Activated naive CD8-positive, alpha-beta T cell treated with anti-CD3 and anti-CD28 coated beads, Interleukin-2, amount 10 ng/mL, durations not matched to agents 7 days and 5 days (primary cell): ENCODE measurements at regions not wholly inside any gene's neighbourhood (a gene's known extent, or its start where the extent isn't known, plus 50 kb on each side); places are given as distances from the start of the nearest gene placed in this dataset.
"Not testable (repeated sequence)": the region's sequence is repeated elsewhere in the genome, so short reads cannot be mapped to it uniquely, and the experiment has no call there.

Source experiments
- ATAC-seq: fragments of 150-1000 bp; cut with Tn5 transposase; one replicate; pipeline ENCODE4 v1.10.0; 2021; ENCODE audit warnings: low read depth, moderate library complexity
- POLR2A ChIA-PET: fragments of 350-600 bp; sonication (Branson Sonifier 250); formaldehyde crosslinking; loops from one replicate; lab custom pipeline; 2021; ENCODE audit warnings: antibody characterized with exemption; lab: Charles Lee
- DNase-seq: peaks from one replicate; pipeline ENCODE4 v3.0.0; 2021
- H3K27ac Mint-ChIP-seq: one replicate; pipeline ENCODE4 v1.8.0; 2022; ENCODE audit warnings: mild to moderate bottlenecking, mixed read lengths
- H3K27me3 Mint-ChIP-seq: one replicate; pipeline ENCODE4 v1.8.0; 2022; ENCODE audit warnings: mild to moderate bottlenecking, moderate library complexity, mixed read lengths
- H3K36me3 Mint-ChIP-seq: one replicate; pipeline ENCODE4 v1.8.0; 2021; ENCODE audit warnings: mild to moderate bottlenecking, mixed read lengths
- H3K4me1 Mint-ChIP-seq: one replicate; pipeline ENCODE4 v1.8.0; 2021; ENCODE audit warnings: mixed read lengths
- H3K4me3 Mint-ChIP-seq: one replicate; pipeline ENCODE4 v1.8.0; 2022; ENCODE audit warnings: mild to moderate bottlenecking, moderate library complexity, mixed read lengths
- H3K9me3 Mint-ChIP-seq: one replicate; pipeline ENCODE4 v1.8.0; 2021; ENCODE audit warnings: mixed read lengths

GRCh38 chr16:26605626-26606271, 461.0 kb upstream of the C16orf82 start:
- POLR2A ChIA-PET, result interaction anchor here (1.2 kb wide), 1 partner anchor 8 kb away, joined by 4 read pairs; no protein-coding TSS in a partner anchor
- Mint-ChIP-seq H3K27me3 (no peaks in the 10 kb centered on the region), H3K27ac (peak overlapping the region; percentile 66), H3K4me1 (peaks cover 31% of the 10 kb centered on the region), H3K36me3 (peaks cover 11% of the 10 kb centered on the region), H3K4me3 (no peak overlapping the region), H3K9me3 (peaks cover 9% of the 10 kb centered on the region)
- DNase-seq (no peak), ATAC-seq (peak; percentile 51)

GRCh38 chr16:26606381-26607150, 460.2 kb upstream of the C16orf82 start:
- no peak for DNase-seq
- Mint-ChIP-seq H3K36me3 (peaks cover 10% of the 10 kb centered on the region), H3K4me1 (peaks cover 23% of the 10 kb centered on the region), H3K27ac (peak overlapping the region; percentile 66), H3K9me3 (peaks cover 9% of the 10 kb centered on the region), H3K4me3 (no peak overlapping the region), H3K27me3 (no peaks in the 10 kb centered on the region)
- ATAC-seq, result no peak
- POLR2A ChIA-PET, result interaction anchor here (1.2 kb wide), 1 partner anchor 8 kb away, joined by 4 read pairs; no protein-coding TSS in a partner anchor

- H3K4me3 Mint-ChIP-seq, result peak overlapping the region; percentile 69
- H3K9me3 Mint-ChIP-seq, result peaks cover 15% of the 10 kb centered on the region
- H3K27ac Mint-ChIP-seq, result peak overlapping the region; percentile 84
- DNase-seq (no peak), ATAC-seq (peak; percentile 82)
- H3K4me1 Mint-ChIP-seq, result peaks cover 17% of the 10 kb centered on the region
- peaks cover 23% of the 10 kb centered on the region for H3K36me3 Mint-ChIP-seq
- H3K27me3 Mint-ChIP-seq, result peaks cover 10% of the 10 kb centered on the region
- POLR2A ChIA-PET, result interaction anchor here (0.8 to 1.4 kb wide), 5 partner anchors 9 to 788 kb away, joined by 3 to 5 read pairs (median 4); no protein-coding TSS in a partner anchor
Measured at GRCh38 chr16:26614237-26614841, 452.4 kb upstream of the C16orf82 start.

- peaks cover 35% of the 10 kb centered on the region for H3K27me3 Mint-ChIP-seq
- POLR2A ChIA-PET, result no interaction called here
- peaks cover 5% of the 10 kb centered on the region for H3K4me1 Mint-ChIP-seq
- DNase-seq, result no peak
- no peak overlapping the region for H3K27ac Mint-ChIP-seq
- H3K9me3 Mint-ChIP-seq, result peaks cover 26% of the 10 kb centered on the region
- peaks cover 21% of the 10 kb centered on the region for H3K36me3 Mint-ChIP-seq
- no peak for ATAC-seq
- no peak overlapping the region for H3K4me3 Mint-ChIP-seq
Measured at GRCh38 chr16:26623442-26623841, 443.3 kb upstream of the C16orf82 start.

- Mint-ChIP-seq H3K27ac (no peak overlapping the region), H3K4me1 (peaks cover 4% of the 10 kb centered on the region), H3K9me3 (peaks cover 35% of the 10 kb centered on the region), H3K27me3 (peaks cover 9% of the 10 kb centered on the region), H3K36me3 (peaks cover 18% of the 10 kb centered on the region), H3K4me3 (no peak overlapping the region)
- ATAC-seq (no peak), DNase-seq (no peak)
- POLR2A ChIA-PET, result no interaction called here
Measured at GRCh38 chr16:26627958-26628357, 438.8 kb upstream of the C16orf82 start.

GRCh38 chr16:26631365-26631764, 435.4 kb upstream of the C16orf82 start:
- POLR2A ChIA-PET, result not testable (repeated sequence)

GRCh38 chr16:26642047-26642664, 424.6 kb upstream of the C16orf82 start:
- H3K4me3 Mint-ChIP-seq, result no peak overlapping the region
- ATAC-seq (no peak), DNase-seq (no peak)
- peaks cover 5% of the 10 kb centered on the region for H3K36me3 Mint-ChIP-seq
- H3K27ac Mint-ChIP-seq, result no peak overlapping the region
- peaks cover 31% of the 10 kb centered on the region for H3K4me1 Mint-ChIP-seq
- H3K9me3 Mint-ChIP-seq, result no peaks in the 10 kb centered on the region
- peaks cover 20% of the 10 kb centered on the region for H3K27me3 Mint-ChIP-seq
- POLR2A ChIA-PET, result no interaction called here

More at GRCh38 chr16:26631365-26631764, 435.4 kb upstream of the C16orf82 start:
- peaks cover 18% of the 10 kb centered on the region for H3K36me3 Mint-ChIP-seq
- DNase-seq, H3K4me3 Mint-ChIP-seq, H3K27me3 Mint-ChIP-seq, ATAC-seq, H3K27ac Mint-ChIP-seq, H3K4me1 Mint-ChIP-seq: not testable (repeated sequence)
- H3K9me3 Mint-ChIP-seq, result peaks cover 33% of the 10 kb centered on the region

- peak overlapping the region; percentile 17 for H3K27ac Mint-ChIP-seq
- no peak overlapping the region for H3K4me3 Mint-ChIP-seq
- peaks cover 5% of the 10 kb centered on the region for H3K36me3 Mint-ChIP-seq
- POLR2A ChIA-PET, result no interaction called here
- H3K27me3 Mint-ChIP-seq, result peaks cover 17% of the 10 kb centered on the region
- ATAC-seq (no peak), DNase-seq (no peak)
- peaks cover 31% of the 10 kb centered on the region for H3K4me1 Mint-ChIP-seq
- H3K9me3 Mint-ChIP-seq, result no peaks in the 10 kb centered on the region
Measured at GRCh38 chr16:26643519-26643918, 423.2 kb upstream of the C16orf82 start.

GRCh38 chr16:26644912-26645543, 421.7 kb upstream of the C16orf82 start:
- Mint-ChIP-seq H3K36me3 (peaks cover 5% of the 10 kb centered on the region), H3K9me3 (no peaks in the 10 kb centered on the region), H3K27me3 (peaks cover 12% of the 10 kb centered on the region), H3K27ac (peak overlapping the region; percentile 74), H3K4me1 (peaks cover 28% of the 10 kb centered on the region), H3K4me3 (peak overlapping the region; percentile 45)
- POLR2A ChIA-PET, result interaction anchor here (1.1 to 1.2 kb wide), 2 partner anchors 44 to 47 kb away, joined by 4 to 8 read pairs; no protein-coding TSS in a partner anchor
- peak; percentile 71 for ATAC-seq
- peak; percentile 39 for DNase-seq

- H3K9me3 Mint-ChIP-seq, result no peaks in the 10 kb centered on the region
- H3K36me3 Mint-ChIP-seq, result peaks cover 2% of the 10 kb centered on the region
- peaks cover 7% of the 10 kb centered on the region for H3K27me3 Mint-ChIP-seq
- DNase-seq (peak; percentile 75), ATAC-seq (peak; percentile 70)
- H3K4me1 Mint-ChIP-seq, result peaks cover 26% of the 10 kb centered on the region
- peak overlapping the region; percentile 1 for H3K27ac Mint-ChIP-seq
- peak overlapping the region; percentile 44 for H3K4me3 Mint-ChIP-seq
- POLR2A ChIA-PET, result interaction anchor here (1.1 to 1.2 kb wide), 2 partner anchors 45 to 48 kb away, joined by 4 to 8 read pairs; no protein-coding TSS in a partner anchor
Measured at GRCh38 chr16:26645614-26646013, 421.1 kb upstream of the C16orf82 start.

- Mint-ChIP-seq H3K4me1 (peaks cover 27% of the 10 kb centered on the region), H3K27ac (no peak overlapping the region), H3K36me3 (peaks cover 2% of the 10 kb centered on the region), H3K9me3 (peaks cover 1% of the 10 kb centered on the region), H3K27me3 (no peaks in the 10 kb centered on the region), H3K4me3 (no peak overlapping the region)
- POLR2A ChIA-PET, result no interaction called here
- ATAC-seq (no peak), DNase-seq (no peak)
Measured at GRCh38 chr16:26647870-26648269, 418.9 kb upstream of the C16orf82 start.

- Mint-ChIP-seq H3K27me3 (peaks cover 3% of the 10 kb centered on the region), H3K4me3 (no peak overlapping the region), H3K4me1 (peaks cover 18% of the 10 kb centered on the region), H3K27ac (no peak overlapping the region), H3K36me3 (peaks cover 2% of the 10 kb centered on the region), H3K9me3 (peaks cover 1% of the 10 kb centered on the region)
- POLR2A ChIA-PET, result no interaction called here
- ATAC-seq (no peak), DNase-seq (no peak)
Measured at GRCh38 chr16:26648851-26649250, 417.9 kb upstream of the C16orf82 start.
